GM12891 (cell line): ENCODE measurements at regions not wholly inside any gene's neighbourhood (a gene's known extent, or its start where the extent isn't known, plus 50 kb on each side); places are given as distances from the start of the nearest gene placed in this dataset.
A peak's percentile ranks its signal among the peaks of the same experiment; 100 is the strongest.

Source experiments
- DNase-seq: peaks from one replicate; pipeline ENCODE4 v3.0.0; 2011; ENCODE audit warnings: low spot score; ENCODE audit not compliant: insufficient read length
- FAIRE-seq: peaks from 2 replicates; lab custom pipeline; 2011; peaks lifted over from hg19 to GRCh38; lab: Jason Lieb, UNC
- PAX5 ChIP-seq: IDR thresholded peaks from 2 replicates; pipeline ENCODE4 v1.6.1; 2011; ENCODE audit warnings: low read length, moderate library complexity, mild to moderate bottlenecking; ENCODE audit not compliant: insufficient read depth, severe bottlenecking
- POLR2A ChIP-seq: IDR thresholded peaks from 2 replicates; pipeline ENCODE4 v1.6.1; 2011; ENCODE audit warnings: low read depth, low read length, control low read depth
- POLR2AphosphoS5 ChIP-seq: IDR thresholded peaks from 2 replicates; pipeline ENCODE4 v1.6.1; 2011; ENCODE audit warnings: low read depth, low read length, control low read depth
- POU2F2 ChIP-seq: IDR thresholded peaks from 2 replicates; pipeline ENCODE4 v1.6.1; 2011; ENCODE audit warnings: low read depth, mild to moderate bottlenecking, control low read depth, low read length, moderate library complexity
- SPI1 ChIP-seq: IDR thresholded peaks from 2 replicates; pipeline ENCODE4 v1.6.1; 2011; ENCODE audit warnings: low read depth, low read length, control low read depth
- TAF1 ChIP-seq: IDR thresholded peaks from 2 replicates; pipeline ENCODE4 v1.6.1; 2011; ENCODE audit warnings: low read depth, low read length, control low read depth

DNA sequence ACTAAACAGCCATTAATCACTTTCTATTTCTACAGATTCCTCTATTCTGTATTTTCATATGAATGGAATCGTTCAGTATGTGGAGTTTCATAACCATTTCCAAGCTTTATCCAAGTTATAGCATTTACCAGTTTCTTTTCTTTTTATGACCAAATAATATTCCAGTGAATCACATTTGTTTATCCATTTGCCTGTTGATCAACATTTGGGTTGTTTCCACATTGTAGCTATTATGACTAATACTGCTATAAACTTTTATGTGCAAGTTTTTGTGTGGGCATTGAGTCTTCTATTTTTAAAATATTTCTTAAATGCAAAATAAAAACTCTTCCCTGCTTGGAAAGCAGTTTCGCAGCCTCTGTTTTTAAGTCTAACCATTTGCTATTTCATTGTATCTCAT lies 336.4 kb upstream of the OPRM1 start:
- FAIRE-seq (no peak), DNase-seq (no peak)
- TF ChIP-seq SPI1 (no peak), POLR2AphosphoS5 (no peak), PAX5 (no peak), POLR2A (no peak), TAF1 (no peak), POU2F2 (no peak)

DNA sequence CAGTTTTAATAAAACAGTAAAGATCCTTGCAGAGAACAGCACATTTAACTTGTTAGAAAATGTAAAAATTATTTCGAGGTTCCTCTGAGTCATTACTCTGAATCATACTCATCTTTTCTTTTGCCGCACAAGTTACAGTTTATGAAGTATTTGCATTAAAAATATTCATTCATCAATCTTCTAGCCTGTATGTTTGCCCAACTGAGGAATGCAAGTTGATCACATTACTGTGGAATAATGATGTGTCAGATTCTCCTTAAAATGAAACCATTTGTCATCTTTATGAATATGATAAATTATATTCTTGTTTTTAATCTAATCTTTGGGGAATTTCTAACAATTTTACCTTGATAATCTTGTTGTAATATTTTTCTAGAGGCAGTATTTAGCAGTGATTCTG lies 340.4 kb upstream of the OPRM1 start:
- TF ChIP-seq POU2F2 (no peak), TAF1 (no peak), POLR2AphosphoS5 (no peak), POLR2A (no peak), PAX5 (no peak), SPI1 (no peak)
- FAIRE-seq (no peak), DNase-seq (no peak)

- FAIRE-seq (no peak), DNase-seq (no peak)
- TF ChIP-seq SPI1 (no peak), POLR2AphosphoS5 (no peak), POU2F2 (no peak), TAF1 (no peak), POLR2A (no peak), PAX5 (no peak)
These were observed 341.0 kb upstream of the OPRM1 start for GRCh38 chr6:153698001-153698400.

DNA sequence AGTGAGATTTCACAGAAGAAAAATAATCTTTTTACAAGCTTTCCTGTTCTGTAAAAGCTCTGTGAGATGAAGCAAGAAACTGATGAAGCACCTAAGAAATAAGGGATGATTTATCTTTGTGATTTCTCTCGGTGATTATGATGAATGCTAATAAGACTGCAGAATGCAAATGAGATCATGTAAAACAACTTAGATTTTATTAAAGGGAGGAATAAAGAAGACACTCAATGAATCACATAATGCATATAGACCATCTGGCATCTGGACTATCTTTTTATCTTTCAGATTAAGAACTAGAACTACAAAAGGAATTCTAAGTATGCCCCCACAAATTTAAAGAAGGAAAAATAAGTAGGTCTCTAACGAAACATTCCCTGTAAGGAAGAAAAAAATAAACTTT lies 361.5 kb upstream of the OPRM1 start:
- FAIRE-seq, result no peak

GRCh38 chr6:153673750-153674149 lies 365.3 kb upstream of the OPRM1 start:
- TF ChIP-seq POLR2A, result no peak
- no peak for FAIRE-seq
- no peak for DNase-seq

More for the DNA sequence above, 361.5 kb upstream of the OPRM1 start:
- no peak for DNase-seq
- TF ChIP-seq SPI1, result no peak

GRCh38 chr6:153673225-153673624 lies 365.8 kb upstream of the OPRM1 start:
- DNase-seq (no peak), FAIRE-seq (peak; percentile 33)
- no peak for TF ChIP-seq SPI1
- no peak for TF ChIP-seq POU2F2
- TF ChIP-seq POLR2A, result no peak
- no peak for TF ChIP-seq POLR2AphosphoS5
- TF ChIP-seq TAF1, result no peak
- no peak for TF ChIP-seq PAX5

DNA sequence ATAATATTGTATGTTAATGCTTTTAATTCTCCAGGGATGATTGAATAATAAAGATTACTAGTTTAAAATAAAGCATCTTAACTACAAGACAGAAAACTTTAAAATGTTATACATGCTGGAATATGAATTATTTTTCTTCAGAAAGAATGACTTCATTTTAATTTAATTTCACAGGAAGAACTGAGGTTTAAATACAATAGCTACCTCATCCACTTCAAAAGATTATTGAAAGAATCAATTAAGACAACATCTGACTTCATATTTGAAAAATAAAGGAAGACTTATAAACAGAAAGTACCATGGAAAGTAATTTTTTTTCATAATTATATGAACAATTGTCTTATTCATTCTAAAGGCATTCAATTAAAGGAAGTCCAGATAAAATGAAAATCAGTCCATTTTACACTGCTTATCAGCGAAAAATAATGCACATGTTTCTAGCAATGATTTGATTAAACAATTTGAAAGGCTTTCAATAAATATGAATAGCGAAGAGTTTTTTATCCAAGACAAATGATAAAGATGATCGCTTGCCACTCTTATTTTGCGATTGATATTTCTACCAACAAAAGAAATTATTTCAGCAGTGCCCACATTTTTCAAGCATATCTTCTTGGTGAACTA lies 368.5 kb upstream of the OPRM1 start:
- FAIRE-seq, result no peak
- DNase-seq, result no peak
- TF ChIP-seq PAX5, result no peak
- TF ChIP-seq SPI1, result no peak
- TF ChIP-seq TAF1, result no peak
- no peak for TF ChIP-seq POLR2AphosphoS5
- no peak for TF ChIP-seq POU2F2
- TF ChIP-seq POLR2A, result no peak

- TF ChIP-seq POU2F2 (no peak), POLR2A (no peak), TAF1 (no peak), SPI1 (no peak), PAX5 (no peak), POLR2AphosphoS5 (no peak)
- FAIRE-seq, result no peak
These were observed 370.3 kb upstream of the OPRM1 start for GRCh38 chr6:153668758-153669157.

GRCh38 chr6:153662982-153663381 lies 376.1 kb upstream of the OPRM1 start:
- TF ChIP-seq PAX5 (no peak), TAF1 (no peak), SPI1 (no peak), POU2F2 (no peak), POLR2AphosphoS5 (no peak), POLR2A (no peak)
- FAIRE-seq (no peak), DNase-seq (no peak)

More at GRCh38 chr6:153668758-153669157, 370.3 kb upstream of the OPRM1 start:
- no peak for DNase-seq

GRCh38 chr6:153645326-153645725 lies 393.7 kb upstream of the OPRM1 start:
- DNase-seq, result no peak
- TF ChIP-seq PAX5 (no peak), TAF1 (no peak), POLR2AphosphoS5 (no peak), POLR2A (no peak), POU2F2 (no peak), SPI1 (no peak)
- FAIRE-seq, result no peak

GRCh38 chr6:153644000-153644399 lies 395.0 kb upstream of the OPRM1 start:
- TF ChIP-seq SPI1 (no peak), TAF1 (no peak), PAX5 (no peak), POLR2A (no peak), POLR2AphosphoS5 (no peak)
- DNase-seq, result no peak
- no peak for FAIRE-seq
